ENCODE measurements at regions not wholly inside any gene's neighbourhood (a gene's known extent, or its start where the extent isn't known, plus 50 kb on each side); places are given as distances from the start of the nearest gene placed in this dataset.
A peak's percentile ranks its signal among the peaks of the same experiment; 100 is the strongest.

DNA sequence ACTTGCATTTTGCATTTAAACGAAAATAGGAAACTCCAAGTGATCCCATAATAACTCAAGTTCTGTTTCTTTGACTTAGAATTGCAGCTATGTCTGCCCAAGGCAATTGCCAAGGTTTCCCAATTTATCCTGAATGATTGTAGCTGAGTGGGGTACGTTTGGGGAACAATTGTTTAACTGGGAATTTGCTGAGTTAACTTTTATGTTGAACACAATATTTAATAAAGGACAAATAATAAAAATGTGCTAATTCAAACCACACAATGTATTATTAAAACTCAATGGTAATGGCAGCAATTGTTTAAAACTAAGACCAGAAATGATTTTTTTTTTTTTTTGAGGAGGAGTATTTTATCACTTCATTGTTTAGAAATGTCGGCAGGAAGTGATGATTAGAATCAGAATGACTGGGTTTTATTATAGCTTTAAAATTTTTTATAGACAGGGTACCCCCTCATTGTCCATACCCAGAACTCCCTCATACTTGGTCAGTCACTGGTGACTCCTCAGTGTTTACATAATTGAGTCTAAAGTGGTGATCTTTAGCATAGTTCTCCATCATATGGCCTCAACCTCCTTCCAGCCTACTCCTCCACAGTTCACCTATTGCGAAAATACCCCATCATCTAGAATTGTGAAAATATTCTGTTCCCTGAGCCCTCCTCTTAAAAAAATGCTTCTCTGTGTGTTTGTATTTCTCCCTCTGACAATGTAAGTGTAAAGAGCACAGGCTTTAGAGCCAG lies 389.2 kb upstream of the CITED2 start:
- intact Hi-C loops (cut with micrococcal nuclease) = no loop called here
- no peaks in the 10 kb centered on the region for H3K9me3 Mint-ChIP-seq
- no peaks in the 10 kb centered on the region for H3K36me3 Mint-ChIP-seq (ENCODE audit: low read depth)
- H3K4me3 Mint-ChIP-seq = peak overlapping the region; percentile 12
- H3K27ac Mint-ChIP-seq = peak overlapping the region; percentile 24
- H3K27me3 Mint-ChIP-seq (ENCODE audit: insufficient read depth) = peaks cover 1% of the 10 kb centered on the region
- peaks cover 16% of the 10 kb centered on the region for H3K4me1 Mint-ChIP-seq (ENCODE audit: low read depth)
- DNase-seq (ENCODE audit: low spot score) = no peak

- DNase-seq (ENCODE audit: low spot score) = no peak
- Mint-ChIP-seq H3K4me1 (ENCODE audit: low read depth) (peaks cover 16% of the 10 kb centered on the region), H3K4me3 (no peak overlapping the region), H3K27me3 (ENCODE audit: insufficient read depth) (peaks cover 4% of the 10 kb centered on the region), H3K27ac (no peak overlapping the region), H3K36me3 (ENCODE audit: low read depth) (no peaks in the 10 kb centered on the region), H3K9me3 (no peaks in the 10 kb centered on the region)
- intact Hi-C loops (cut with micrococcal nuclease) = no loop called here
Observed at GRCh38 chr6:139762587-139763031, 388.2 kb upstream of the CITED2 start.

DNA sequence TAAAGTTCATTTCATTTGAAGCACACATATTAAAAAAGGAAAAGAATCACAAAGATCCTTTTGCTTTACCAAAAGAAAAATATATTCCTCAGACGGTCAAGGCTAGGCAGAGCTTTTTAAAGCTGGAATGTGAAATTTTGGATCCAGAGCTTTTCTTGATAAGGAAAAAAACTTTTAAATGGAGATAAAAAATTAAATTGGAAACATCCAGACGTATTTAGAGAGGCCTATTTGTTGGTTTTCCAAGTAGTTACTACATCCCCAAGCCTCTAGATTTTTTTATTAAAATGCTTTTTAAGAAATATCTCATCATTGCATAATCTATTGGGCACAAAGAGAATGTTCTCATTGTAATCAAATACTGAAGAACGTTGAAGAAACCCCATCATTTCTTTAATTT lies 385.7 kb upstream of the CITED2 start:
- Mint-ChIP-seq H3K4me1 (ENCODE audit: low read depth) (peaks cover 16% of the 10 kb centered on the region), H3K9me3 (no peaks in the 10 kb centered on the region), H3K36me3 (ENCODE audit: low read depth) (no peaks in the 10 kb centered on the region), H3K27ac (no peak overlapping the region), H3K27me3 (ENCODE audit: insufficient read depth) (peaks cover 4% of the 10 kb centered on the region), H3K4me3 (no peak overlapping the region)
- intact Hi-C loops (cut with micrococcal nuclease) = no loop called here
- no peak for DNase-seq (ENCODE audit: low spot score)

- intact Hi-C loops (cut with micrococcal nuclease) = no loop called here
- H3K27me3 Mint-ChIP-seq (ENCODE audit: insufficient read depth) = peaks cover 4% of the 10 kb centered on the region
- no peak overlapping the region for H3K4me3 Mint-ChIP-seq
- peaks cover 5% of the 10 kb centered on the region for H3K4me1 Mint-ChIP-seq (ENCODE audit: low read depth)
- H3K27ac Mint-ChIP-seq = no peak overlapping the region
- no peak for DNase-seq (ENCODE audit: low spot score)
- no peaks in the 10 kb centered on the region for H3K9me3 Mint-ChIP-seq
- no peaks in the 10 kb centered on the region for H3K36me3 Mint-ChIP-seq (ENCODE audit: low read depth)
Observed at GRCh38 chr6:139759086-139759485, 384.6 kb upstream of the CITED2 start.

DNA sequence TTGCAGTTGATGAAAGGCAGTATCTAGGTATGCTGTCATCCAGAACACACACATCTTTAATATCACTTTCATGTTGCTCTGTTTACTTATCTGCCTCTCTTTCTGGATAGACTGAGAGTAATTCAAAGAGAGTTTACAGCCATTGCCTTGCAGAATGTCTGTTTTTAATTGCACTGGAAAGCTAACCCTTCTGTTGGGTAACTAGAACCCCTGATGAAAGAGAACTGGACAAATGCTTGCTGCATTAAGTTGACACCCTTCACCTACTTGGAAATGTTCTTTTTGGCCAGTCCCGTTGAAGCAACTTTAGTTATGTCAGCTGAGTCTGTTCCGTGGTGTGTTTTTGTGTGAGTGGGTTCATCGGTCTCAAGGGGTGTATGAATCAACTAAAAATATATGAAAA lies 383.8 kb upstream of the CITED2 start:
- DNase-seq (ENCODE audit: low spot score) = no peak
- H3K27ac Mint-ChIP-seq = no peak overlapping the region
- H3K4me3 Mint-ChIP-seq = no peak overlapping the region
- H3K36me3 Mint-ChIP-seq (ENCODE audit: low read depth) = no peaks in the 10 kb centered on the region
- no peaks in the 10 kb centered on the region for H3K9me3 Mint-ChIP-seq
- H3K27me3 Mint-ChIP-seq (ENCODE audit: insufficient read depth) = peaks cover 4% of the 10 kb centered on the region
- no peaks in the 10 kb centered on the region for H3K4me1 Mint-ChIP-seq (ENCODE audit: low read depth)
- intact Hi-C loops (cut with micrococcal nuclease) = no loop called here

- no peak for DNase-seq (ENCODE audit: low spot score)
- Mint-ChIP-seq H3K4me3 (no peak overlapping the region), H3K4me1 (ENCODE audit: low read depth) (no peaks in the 10 kb centered on the region), H3K9me3 (no peaks in the 10 kb centered on the region), H3K36me3 (ENCODE audit: low read depth) (no peaks in the 10 kb centered on the region), H3K27ac (no peak overlapping the region), H3K27me3 (ENCODE audit: insufficient read depth) (peaks cover 4% of the 10 kb centered on the region)
- intact Hi-C loops (cut with micrococcal nuclease) = no loop called here
Observed at GRCh38 chr6:139757784-139758183, 383.3 kb upstream of the CITED2 start.

GRCh38 chr6:139756381-139756780 lies 381.9 kb upstream of the CITED2 start:
- Mint-ChIP-seq H3K36me3 (ENCODE audit: low read depth) (no peaks in the 10 kb centered on the region), H3K4me3 (no peak overlapping the region), H3K27ac (no peak overlapping the region), H3K9me3 (no peaks in the 10 kb centered on the region), H3K27me3 (ENCODE audit: insufficient read depth) (peaks cover 4% of the 10 kb centered on the region), H3K4me1 (ENCODE audit: low read depth) (no peaks in the 10 kb centered on the region)
- no peak for DNase-seq (ENCODE audit: low spot score)
- intact Hi-C loops (cut with micrococcal nuclease) = no loop called here

DNA sequence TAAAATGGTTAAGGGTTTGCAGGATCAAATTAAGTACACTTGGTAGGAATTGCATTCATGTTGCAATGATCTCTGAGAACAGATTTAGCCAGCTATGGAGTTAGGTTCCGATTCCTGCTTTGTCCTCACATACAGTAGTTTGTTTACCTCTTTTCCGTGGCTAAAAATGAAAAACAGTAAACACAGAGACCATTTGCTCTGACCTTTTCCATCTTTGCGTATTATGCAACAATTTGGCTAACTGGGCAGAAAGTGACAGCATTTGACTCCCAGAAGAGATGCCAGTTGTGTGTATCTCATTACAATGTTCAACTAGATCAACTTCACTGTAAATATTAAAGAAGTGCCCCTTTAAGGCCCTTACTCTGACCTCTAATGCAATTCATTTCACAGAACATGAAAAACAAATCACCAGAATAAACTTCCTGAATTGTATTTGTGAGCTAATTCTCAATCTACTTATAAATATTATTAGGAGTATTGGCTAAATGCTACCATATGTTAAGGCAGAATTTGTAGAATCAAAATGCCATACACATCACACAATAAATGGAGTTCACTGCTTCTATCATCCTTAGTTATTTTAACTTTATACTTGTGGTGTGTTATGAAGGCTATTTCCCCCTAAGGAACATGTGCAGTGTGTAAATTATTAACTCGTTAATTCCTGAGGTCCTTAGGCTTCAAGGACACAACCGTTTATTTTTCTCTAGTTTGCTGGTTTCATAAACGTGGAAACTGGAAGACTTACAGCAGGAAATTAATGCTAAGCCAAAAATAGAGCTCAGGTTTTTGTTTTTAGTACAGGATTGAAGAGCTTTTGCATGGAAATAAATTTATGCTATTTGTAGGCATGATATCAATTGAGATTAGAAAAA lies 380.7 kb upstream of the CITED2 start:
- Mint-ChIP-seq H3K27me3 (ENCODE audit: insufficient read depth) (peaks cover 6% of the 10 kb centered on the region), H3K4me1 (ENCODE audit: low read depth) (no peaks in the 10 kb centered on the region), H3K27ac (no peak overlapping the region), H3K36me3 (ENCODE audit: low read depth) (no peaks in the 10 kb centered on the region), H3K9me3 (no peaks in the 10 kb centered on the region), H3K4me3 (no peak overlapping the region)
- intact Hi-C loops (cut with micrococcal nuclease) = no loop called here
- DNase-seq (ENCODE audit: low spot score) = no peak

- peaks cover 6% of the 10 kb centered on the region for H3K27me3 Mint-ChIP-seq (ENCODE audit: insufficient read depth)
Observed at GRCh38 chr6:139753198-139753861, 378.9 kb upstream of the CITED2 start.

GRCh38 chr6:139752086-139752485 lies 377.6 kb upstream of the CITED2 start:
- no peak for DNase-seq (ENCODE audit: low spot score)
- no peak overlapping the region for H3K27ac Mint-ChIP-seq
- H3K27me3 Mint-ChIP-seq (ENCODE audit: insufficient read depth) = peaks cover 5% of the 10 kb centered on the region
- H3K36me3 Mint-ChIP-seq (ENCODE audit: low read depth) = no peaks in the 10 kb centered on the region
- H3K4me3 Mint-ChIP-seq = no peak overlapping the region
- intact Hi-C loops (cut with micrococcal nuclease) = no loop called here
- no peaks in the 10 kb centered on the region for H3K4me1 Mint-ChIP-seq (ENCODE audit: low read depth)
- no peaks in the 10 kb centered on the region for H3K9me3 Mint-ChIP-seq

More at GRCh38 chr6:139753198-139753861, 378.9 kb upstream of the CITED2 start:
- no peak overlapping the region for H3K4me3 Mint-ChIP-seq
- no peaks in the 10 kb centered on the region for H3K36me3 Mint-ChIP-seq (ENCODE audit: low read depth)
- H3K27ac Mint-ChIP-seq = no peak overlapping the region
- DNase-seq (ENCODE audit: low spot score) = no peak
- no peaks in the 10 kb centered on the region for H3K4me1 Mint-ChIP-seq (ENCODE audit: low read depth)
- intact Hi-C loops (cut with micrococcal nuclease) = no loop called here
- H3K9me3 Mint-ChIP-seq = no peaks in the 10 kb centered on the region

DNA sequence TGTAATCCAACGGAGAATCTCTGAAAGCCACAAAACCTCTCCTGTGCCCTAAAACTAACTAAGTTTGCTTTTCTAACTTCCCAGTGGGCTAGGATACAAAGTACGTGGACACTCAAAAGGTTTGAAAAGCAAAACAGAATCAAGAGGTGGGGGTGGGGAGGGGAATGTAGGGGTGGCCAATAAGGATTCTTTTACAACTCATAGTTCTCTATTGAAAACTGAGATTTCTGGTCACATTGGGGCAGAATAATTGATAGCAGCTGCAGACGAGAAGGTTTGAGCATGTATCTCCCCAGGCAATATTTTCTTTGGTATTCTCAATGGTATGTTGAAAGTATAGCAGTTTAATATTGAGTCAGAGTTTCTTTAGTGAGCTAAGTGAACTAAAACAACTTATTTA lies 376.7 kb upstream of the CITED2 start:
- intact Hi-C loops (cut with micrococcal nuclease) = no loop called here
- no peak for DNase-seq (ENCODE audit: low spot score)
- Mint-ChIP-seq H3K9me3 (no peaks in the 10 kb centered on the region), H3K4me3 (no peak overlapping the region), H3K4me1 (ENCODE audit: low read depth) (no peaks in the 10 kb centered on the region), H3K36me3 (ENCODE audit: low read depth) (no peaks in the 10 kb centered on the region), H3K27ac (no peak overlapping the region), H3K27me3 (ENCODE audit: insufficient read depth) (peaks cover 5% of the 10 kb centered on the region)

- Mint-ChIP-seq H3K4me3 (no peak overlapping the region), H3K36me3 (ENCODE audit: low read depth) (no peaks in the 10 kb centered on the region), H3K9me3 (no peaks in the 10 kb centered on the region), H3K27me3 (ENCODE audit: insufficient read depth) (peaks cover 10% of the 10 kb centered on the region), H3K4me1 (ENCODE audit: low read depth) (no peaks in the 10 kb centered on the region), H3K27ac (no peak overlapping the region)
- intact Hi-C loops (cut with micrococcal nuclease) = no loop called here
- DNase-seq (ENCODE audit: low spot score) = no peak
Observed at GRCh38 chr6:139748353-139749146, 374.1 kb upstream of the CITED2 start.

All from activated T-helper 1 cell treated with anti-CD3 and anti-CD28 coated beads, Interleukin-12 subunit alpha, Interleukin-12 subunit beta, Interleukin-2, Interleukin-4 antibody, amounts not matched to agents 30 ng/mL and 10 ng/mL and 1 ng/mL, durations not matched to agents 14 hours and 24 hours and 36 hours (primary cell).